GM19455 (cell line): ENCODE measurements at regions not wholly inside any gene's neighbourhood (a gene's known extent, or its start where the extent isn't known, plus 50 kb on each side); places are given as distances from the start of the nearest gene placed in this dataset.

Experiments used
- ATAC-seq: cut with Tn5 transposase; IDR thresholded peaks from one replicate; pipeline ENCODE4 v1.9.1; 2021; ENCODE audit not compliant: unreplicated experiment

DNA sequence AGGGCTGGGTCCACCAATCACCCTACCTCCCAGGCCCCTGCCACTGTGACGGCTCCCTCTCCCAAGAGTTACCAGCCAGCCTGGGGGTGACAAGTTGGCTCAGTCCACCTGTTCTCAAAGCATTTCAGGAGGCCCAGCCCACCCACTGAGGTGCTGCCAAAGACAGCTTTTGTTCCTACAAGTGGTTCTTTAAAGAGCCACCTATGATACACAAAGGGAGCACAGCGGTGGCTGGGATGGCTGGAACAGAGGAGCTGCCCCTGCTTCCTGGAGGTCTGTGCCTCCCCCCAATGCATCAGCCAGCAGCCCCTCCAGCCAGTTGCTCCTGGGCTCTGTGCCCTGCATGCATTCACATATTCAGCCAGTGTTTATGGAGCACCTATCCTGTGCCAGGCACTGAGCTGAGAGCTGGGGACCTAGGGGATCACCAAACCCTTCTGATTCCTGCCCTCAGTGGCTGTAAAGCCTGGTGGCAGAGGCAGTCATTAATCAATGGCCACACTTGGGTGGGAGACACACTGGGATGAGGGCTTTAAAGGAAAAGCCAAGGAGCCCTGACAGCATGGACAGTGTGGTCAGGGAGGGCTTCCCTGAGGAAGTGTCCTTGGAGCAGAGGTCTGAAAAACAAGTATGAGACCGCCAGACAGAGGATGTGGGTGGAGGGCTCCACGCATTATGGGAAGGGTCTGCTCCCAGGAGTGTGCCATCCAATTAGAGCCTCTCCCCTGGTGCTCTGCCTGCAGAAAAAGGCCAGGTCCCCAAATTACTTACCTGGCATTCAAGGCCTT lies 107.1 kb upstream of the LINGO1 start:
- no peak for ATAC-seq

DNA sequence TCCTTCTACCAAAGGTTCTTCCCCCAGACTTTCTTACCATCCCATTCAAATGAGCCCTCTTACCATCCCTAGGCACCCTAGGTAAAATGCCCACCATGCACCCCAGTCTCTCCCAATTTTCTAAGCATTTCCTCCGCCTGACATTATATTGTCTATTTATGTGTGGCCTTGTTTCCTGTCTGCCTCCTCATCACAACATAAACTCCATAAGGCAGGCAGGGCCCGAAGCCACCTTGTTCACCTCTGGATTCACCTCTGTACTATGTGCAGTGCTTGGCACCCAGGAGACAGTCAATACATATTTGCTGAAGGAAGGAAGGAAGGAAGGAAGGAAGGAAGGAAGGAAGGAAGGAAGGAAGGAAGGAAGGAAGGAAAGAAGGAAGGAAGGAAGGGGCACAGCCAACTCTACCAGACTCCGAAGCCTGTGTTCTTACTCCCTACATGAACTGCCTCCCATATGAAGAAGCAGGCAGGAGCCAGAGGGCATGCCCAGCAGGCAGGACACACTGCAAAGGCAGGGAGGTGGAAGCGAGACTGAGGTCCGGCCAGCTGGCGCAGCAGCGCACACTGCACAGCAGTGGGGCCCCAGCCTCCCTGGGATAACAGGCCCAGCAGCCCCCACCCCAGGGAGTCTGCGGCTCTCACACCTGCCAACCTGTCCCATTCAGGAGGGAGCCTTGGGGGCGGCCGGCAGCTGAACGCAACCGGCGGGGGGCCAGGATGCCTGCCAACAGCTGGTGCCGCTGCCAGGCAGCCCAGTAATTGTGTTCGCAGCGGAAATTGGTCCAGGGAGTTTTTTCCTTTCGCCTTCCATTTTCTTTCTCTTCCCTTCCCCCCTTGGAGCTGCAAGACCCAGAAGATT lies 106.0 kb upstream of the LINGO1 start:
- ATAC-seq = no peak

DNA sequence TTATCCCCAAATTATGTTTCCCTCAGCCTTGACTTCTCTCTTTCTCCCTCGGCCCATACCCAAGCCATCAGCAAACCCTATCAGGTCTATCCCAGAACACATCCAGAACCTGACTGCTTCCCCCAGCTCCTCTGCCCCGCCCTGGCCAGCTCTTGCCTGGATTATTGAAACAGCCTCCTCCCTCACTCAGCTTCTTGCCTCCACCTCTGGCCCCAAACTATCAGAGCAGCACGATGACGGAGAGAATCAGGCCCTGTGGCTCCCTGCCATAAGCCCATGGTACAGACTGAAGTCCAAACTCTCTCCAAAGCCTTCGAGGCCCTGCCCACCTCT lies 105.3 kb upstream of the LINGO1 start:
- no peak for ATAC-seq

DNA sequence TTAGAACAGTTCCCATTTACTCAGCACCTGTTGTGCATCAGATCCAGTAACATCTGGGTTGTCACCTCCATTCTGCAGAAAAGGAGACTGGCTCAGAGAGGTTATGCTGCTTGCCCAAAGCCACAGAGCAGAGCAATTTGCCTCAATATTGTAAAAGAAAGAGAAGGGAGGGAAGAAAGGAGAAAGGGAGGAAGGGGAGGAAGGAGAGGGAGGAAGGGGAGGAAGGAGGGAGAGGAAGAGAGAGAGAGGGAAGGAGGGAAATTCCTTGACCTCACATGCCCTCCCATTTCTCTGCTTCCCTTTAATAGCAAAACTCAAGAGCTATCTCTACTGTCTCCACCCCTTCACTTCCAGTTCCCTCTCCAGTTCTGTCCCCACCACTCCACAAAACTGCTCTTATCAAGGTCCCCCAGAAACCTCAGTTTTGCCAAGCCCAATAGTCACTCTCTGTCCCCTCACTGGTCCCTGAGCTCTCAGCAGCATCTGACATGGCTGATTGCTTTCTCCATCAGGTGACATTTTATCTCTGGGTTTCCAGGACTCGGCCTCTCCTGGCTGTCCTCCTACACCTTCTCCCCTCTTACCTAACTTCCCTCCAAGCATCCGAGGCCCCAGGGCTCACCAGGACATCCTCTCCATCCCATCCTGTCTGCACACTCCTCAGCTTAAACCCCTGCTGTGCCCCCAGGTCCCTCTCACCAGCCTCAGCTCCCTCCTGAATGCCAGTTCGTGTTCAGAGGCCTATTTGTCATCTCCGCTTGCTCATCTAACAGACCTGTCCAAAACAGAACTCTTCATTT lies 104.7 kb upstream of the LINGO1 start:
- ATAC-seq = no peak

DNA sequence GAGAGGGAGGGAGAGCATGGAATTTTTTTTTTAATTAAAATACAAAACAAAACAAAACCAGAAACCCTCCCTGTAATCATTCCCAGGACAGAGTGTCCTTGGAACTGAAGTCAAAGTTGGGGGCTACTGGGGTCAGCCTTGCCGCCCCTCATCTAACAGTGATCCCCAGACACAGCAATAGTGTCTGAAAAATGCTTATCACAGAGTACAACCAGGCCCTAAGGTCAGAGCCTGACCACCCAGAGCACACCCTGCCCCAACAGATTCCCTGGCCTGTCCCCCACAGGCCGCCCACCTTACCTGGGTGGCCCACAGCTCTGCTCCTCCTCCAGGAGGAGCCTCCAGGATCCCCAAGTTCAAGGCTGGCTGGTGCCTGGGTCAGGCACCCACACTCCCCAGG lies 101.6 kb upstream of the LINGO1 start:
- no peak for ATAC-seq

DNA sequence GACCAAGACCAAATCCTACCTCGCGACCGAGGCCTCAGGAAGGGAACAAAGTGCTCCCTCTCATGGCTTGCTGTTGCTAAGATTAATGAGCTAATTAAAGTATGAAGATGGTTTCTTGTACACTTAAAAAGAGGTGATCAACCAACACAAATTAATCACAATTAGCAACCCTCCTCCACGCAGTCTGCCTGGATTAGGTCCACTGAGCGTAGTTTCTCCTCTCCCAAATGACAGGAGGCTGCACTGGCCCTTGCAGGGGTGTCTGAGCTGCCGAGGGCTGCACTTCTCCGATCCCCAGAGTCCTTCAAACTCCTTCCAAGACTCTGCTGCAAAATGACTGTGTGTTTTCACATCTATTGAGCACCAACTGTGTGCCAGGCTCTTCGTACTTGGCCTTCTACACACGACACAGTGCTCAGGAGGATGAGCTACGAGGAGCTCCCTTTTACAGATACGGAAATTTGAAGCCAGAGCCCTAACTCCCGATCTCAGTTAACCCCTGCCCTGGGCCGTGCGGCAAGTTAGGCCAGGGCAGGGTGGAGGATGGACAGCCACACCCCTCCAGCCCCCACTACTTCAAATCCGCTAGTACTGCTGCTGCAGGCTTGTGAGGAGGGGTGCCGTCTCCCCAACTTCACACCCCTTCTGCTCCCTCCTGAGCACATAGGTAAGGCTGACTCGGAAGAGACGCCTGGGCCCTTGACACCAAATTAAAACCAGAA lies 101.0 kb upstream of the LINGO1 start:
- ATAC-seq = no peak

DNA sequence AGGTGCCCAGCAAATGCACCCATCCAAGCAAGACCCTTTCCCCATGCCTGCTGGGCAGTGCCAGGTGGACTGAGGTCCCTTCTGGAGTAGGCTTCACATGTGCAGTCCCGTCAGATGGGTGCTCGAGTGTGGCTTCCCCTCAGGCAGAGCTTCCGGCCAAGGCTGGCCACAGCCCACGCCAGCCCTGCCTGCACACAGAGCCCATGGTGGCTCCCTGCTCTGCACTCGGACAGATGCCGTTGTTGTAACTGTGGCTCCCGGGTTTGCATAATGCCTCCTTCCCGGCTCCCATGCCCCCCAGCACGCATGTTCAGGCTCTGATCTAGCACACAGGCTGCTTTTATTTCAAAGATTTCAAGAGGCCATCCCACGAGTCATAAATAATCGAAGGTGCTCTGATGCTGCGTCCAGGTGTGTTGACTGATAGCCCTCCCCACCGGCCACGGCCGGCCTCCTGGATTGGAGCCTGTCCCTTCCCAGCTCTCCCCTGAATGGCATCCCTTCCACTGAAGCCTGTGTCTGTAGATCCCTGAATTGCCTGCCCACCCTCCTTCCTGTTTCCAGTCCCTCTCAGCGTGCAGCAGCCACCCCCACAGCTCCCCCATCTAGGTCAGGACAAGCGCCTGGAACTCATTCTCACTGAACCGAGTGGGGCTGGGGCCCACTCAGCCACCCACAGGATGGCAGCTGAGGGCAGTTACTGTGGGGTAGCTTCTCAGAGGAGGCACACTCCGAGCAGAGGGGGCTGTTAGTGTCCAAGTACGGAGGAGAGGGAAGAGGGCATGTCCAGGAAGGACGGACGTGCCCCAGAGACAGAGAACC lies 100.0 kb upstream of the LINGO1 start:
- ATAC-seq = no peak

DNA sequence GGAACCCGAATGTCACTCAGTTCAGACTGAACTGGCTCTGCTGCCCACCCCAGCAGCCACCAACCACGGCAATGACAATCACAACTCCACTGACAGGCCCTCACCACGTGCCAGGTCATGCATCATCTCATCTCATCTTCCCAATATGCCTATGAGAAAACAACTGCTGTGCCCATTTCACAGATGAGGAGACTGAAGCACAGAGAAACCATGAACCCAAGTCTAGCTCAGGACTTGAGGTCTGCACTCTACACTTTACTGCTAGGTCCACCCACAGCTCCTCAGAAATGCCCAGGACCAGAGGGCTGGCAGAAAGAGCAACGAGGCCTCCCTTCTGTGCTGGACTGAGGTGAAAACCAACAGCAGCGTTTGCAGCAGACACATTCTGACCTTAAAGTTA lies 99.2 kb upstream of the LINGO1 start:
- ATAC-seq = no peak

DNA sequence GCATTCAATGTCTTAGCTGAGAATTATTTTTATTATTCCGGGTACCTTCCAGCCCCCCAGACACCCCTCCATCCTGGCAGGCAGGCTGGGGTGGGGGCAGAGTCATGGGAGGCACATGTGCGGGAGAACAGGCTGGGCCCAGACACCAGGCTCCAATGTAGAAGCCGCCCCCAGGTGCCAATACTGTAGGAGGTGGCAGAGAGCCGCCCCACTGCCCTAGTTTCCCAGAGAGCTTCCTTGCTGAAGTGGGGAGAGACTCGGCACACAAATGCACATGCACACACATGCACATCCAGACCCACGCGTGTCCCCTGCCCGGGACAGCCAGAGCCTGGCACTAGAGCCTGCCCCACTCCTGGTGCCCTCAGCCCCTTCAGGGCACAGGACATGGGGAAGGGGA lies 98.4 kb upstream of the LINGO1 start:
- ATAC-seq = no peak

DNA sequence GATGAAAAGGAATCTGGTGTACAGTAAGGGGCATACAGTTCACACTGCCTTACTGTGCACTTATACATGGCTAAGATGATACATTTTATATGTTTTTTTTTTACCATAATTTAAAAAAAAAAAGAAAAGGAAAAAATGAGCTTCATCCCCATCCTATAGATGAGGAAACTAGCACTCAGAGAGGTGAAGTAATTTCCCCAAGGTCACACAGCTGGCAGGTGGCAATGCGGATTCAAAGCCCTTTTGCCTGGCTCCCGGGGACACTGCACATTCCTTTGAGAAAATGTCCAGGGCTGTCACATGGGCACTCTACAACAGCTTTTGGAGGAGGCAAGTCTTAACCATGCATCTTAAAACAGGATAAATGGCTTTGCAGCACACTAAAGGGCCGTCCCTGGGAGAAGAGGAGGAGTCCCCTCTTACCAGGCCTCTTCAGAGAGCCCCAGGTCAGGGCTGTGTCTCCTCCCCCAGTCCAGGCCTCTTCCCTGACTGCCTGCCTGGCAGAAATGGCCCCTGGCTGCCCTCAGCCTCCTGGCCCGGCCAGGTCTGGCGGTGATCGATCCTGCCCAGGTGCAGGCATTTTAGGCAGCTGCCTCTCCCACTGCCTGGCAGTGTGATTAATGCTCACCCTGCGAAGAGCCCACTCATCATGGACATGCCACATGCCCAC lies 95.1 kb upstream of the LINGO1 start:
- ATAC-seq = no peak

DNA sequence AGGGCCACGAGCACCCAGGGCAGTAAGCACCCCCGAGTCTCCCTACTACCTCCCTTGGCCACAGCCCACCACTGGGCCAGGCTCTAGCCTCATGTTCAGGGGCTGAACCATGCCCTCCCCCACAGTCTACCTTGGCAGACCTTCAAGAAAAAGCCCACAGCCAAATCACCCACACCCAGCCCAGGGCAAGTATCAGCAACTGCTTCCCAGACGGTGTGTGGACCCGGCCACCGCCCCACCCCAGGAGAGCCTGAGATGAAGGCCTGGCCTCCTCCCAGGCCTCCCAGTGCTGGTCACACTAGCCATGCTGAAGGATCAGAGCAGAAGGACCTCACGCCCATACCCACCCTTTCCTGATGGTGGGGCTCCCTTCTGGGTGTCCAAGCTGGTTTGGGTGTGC lies 92.0 kb upstream of the LINGO1 start:
- no peak for ATAC-seq

DNA sequence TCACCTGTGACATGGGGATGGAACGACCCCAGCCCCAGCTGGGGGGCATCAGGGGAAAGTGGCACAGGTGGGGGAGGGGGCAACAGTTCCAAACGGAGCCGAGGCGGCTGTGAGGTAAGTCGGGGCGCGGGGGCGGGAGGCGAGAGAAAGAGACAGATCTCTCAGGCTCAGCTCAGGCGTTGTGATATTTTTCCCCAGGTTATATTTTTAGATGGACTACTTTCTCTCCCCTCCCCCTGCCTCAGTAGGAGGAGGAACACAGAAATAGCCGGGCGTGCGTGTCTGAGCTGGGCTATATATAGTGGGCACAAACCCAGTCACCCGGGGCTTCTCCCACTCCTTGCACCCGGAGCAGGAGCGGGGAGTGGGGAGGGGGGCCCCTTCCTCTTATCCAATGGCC lies 91.0 kb upstream of the LINGO1 start:
- no peak for ATAC-seq

DNA sequence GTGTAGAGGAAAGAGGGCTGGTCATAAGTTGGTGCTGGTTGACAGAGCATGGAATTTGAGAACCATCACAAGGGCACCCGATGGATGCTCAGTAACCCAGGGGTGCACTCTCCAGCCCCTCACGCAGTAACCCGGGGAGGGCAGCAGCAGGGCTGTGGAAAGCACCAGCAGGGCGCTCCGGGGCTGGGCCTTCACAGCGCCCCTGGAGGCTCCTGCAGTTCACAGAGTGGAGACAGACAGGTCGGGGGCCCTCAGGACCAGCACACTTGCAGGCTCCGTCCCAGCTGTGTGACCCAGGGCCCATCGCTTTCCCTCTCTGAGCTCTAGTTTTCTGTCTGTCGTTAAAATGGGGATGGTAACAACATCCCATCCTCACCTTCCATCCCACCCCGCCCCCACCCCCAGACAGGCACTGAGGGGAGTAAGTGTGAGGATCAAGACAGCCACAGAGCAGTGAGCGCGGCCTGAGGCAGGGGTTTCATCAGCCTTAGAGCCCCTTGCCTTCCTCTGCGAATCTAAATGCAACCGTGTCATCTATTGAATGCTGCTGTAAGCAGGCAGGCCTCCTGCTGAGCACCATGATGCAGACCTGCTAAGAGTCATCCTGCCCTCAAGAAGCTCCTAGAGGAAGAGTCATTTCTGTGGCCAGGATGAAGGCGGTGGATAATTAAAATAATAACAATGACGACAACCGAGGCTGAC lies 90.2 kb upstream of the LINGO1 start:
- ATAC-seq = no peak

DNA sequence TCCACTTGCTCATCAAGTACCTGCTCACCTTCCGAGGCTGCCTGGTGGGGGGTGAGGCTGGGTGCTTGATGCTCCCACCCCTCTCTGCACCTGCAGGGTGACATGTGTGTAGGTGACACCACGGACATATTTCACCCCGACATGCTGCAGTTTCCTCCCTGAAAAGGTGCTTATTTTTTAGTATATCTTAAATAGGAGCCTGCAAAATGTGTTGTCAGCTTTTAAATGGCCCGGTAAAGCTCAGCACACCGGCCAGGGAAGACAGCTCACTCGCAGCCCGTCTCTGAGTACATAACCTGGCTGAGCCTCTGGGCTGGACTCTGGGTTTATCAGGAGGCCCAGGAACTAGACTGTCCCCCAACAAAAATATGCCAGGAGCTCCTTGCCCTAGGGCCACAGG lies 89.3 kb upstream of the LINGO1 start:
- ATAC-seq = no peak

DNA sequence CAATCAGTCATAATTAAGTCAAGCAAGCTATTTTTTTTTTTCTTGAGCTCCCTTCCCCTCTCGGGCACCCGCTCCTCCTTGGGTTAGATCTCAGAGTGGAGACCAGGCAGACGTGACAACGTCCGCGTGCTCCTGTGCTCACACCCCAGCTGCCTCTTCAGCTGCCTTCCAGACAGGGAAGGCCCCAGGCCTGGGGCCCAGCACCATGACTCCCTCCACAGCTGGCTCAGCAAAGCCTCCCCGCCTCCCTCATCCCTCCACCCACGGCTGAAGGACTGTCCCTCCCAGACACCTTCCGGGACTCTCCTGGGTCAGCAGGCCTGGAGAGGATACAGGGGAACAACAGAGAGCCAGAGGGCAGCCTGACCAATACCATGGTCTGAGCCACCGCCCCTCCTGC lies 87.9 kb upstream of the LINGO1 start:
- ATAC-seq = no peak

DNA sequence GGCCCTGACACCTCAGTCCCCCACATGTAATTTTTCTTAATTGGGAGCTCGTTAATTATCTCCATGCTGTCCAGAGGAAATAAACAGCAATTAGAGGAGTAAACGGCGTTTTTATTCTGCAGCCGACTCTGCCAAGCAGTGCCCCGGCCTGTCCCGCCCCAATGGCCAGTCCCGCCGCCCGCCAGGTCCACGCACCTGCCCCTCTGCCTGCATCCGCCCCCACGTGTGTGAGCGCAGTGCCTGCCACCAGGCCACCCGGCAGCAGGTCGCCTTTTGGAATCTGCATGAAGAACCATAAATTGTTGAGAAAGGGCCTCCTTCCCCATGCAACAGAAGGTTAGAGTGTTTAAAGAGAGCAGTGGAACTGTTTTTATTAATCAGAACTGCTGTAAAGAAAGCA lies 87.5 kb upstream of the LINGO1 start:
- ATAC-seq = no peak

DNA sequence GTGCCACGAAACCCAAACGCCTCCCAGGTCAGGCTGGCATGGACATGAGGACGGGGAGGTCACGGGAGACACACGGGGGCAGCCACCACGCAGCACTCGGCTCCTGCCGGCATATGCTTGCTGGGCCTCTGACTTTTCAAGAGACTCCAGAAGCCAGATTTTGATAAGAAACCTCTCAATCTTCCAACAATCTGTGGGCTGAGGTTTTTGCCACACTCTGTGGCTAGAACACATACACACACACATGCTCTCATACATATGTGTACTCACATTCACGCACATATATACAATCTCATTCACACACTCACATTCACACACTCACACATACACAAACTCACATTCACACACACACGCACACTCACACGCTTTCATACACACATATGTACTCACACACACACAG lies 86.7 kb upstream of the LINGO1 start:
- no peak for ATAC-seq

DNA sequence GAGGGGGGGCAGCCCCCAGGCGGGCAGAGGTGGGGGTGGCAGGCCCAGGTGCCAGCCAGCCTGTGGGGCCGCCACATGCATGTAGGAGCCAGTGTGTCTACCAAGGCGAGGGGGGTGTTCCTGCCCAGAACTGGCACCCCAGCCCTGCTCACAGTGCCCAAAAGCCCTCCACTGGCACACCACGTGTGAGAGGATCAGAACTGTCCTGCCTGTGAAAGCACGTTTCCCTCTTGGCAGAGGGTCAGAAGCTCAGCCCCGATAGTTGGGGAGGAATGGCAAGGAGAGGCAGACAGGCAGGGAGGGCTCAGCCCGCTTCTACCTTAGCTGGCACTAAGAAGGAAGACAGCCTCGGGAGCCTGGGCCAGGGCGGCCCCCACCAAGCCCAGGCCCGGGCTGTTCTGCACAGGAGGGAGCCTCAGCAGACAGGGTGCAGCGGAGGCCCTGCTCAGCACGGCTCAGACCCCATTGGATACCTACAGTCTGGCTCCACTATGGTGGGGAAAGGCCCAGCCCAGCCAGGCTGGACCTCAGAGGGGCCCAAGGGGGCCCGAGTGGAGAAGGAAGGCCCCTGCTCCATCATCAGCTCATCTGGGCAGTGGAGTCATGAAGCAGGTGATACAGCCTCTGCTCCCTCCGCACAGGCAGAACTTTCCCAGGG lies 84.8 kb upstream of the LINGO1 start:
- no peak for ATAC-seq
